Osteocyte (in vitro differentiated cells): ENCODE measurements at regions not wholly inside any gene's neighbourhood (a gene's known extent, or its start where the extent isn't known, plus 50 kb on each side); places are given as distances from the start of the nearest gene placed in this dataset.

Experiments
- DNase-seq: peaks from one replicate; pipeline ENCODE4 v3.0.0; 2021; ENCODE audit warnings: mixed read lengths; ENCODE audit not compliant: unreplicated experiment; ENCODE audit errors: extremely low spot score
- H3K27ac Mint-ChIP-seq: one replicate; pipeline ENCODE4 v1.8.0; 2021; ENCODE audit warnings: mild to moderate bottlenecking, mixed read lengths; ENCODE audit not compliant: unreplicated experiment
- H3K27me3 Mint-ChIP-seq: one replicate; pipeline ENCODE4 v1.8.0; 2021; ENCODE audit warnings: mixed read lengths; ENCODE audit not compliant: unreplicated experiment
- H3K36me3 Mint-ChIP-seq: one replicate; pipeline ENCODE4 v1.8.0; 2021; ENCODE audit warnings: mixed read lengths; ENCODE audit not compliant: unreplicated experiment
- H3K4me1 Mint-ChIP-seq: one replicate; pipeline ENCODE4 v1.8.0; 2021; ENCODE audit warnings: mixed read lengths; ENCODE audit not compliant: unreplicated experiment
- H3K4me3 Mint-ChIP-seq: one replicate; pipeline ENCODE4 v1.8.0; 2021; ENCODE audit warnings: mild to moderate bottlenecking, moderate library complexity, mixed read lengths; ENCODE audit not compliant: unreplicated experiment
- H3K9me3 Mint-ChIP-seq: one replicate; pipeline ENCODE4 v1.8.0; 2021; ENCODE audit warnings: mixed read lengths; ENCODE audit not compliant: unreplicated experiment
- TF ChIP-seq, protein P1 (sequence below): fragments of 200-600 bp; sonication (generic); IDR thresholded peaks from 2 replicates; pipeline ENCODE4 v1.5.0; 2021; ENCODE audit warnings: antibody characterized with exemption, mild to moderate bottlenecking, moderate library complexity

DNA sequence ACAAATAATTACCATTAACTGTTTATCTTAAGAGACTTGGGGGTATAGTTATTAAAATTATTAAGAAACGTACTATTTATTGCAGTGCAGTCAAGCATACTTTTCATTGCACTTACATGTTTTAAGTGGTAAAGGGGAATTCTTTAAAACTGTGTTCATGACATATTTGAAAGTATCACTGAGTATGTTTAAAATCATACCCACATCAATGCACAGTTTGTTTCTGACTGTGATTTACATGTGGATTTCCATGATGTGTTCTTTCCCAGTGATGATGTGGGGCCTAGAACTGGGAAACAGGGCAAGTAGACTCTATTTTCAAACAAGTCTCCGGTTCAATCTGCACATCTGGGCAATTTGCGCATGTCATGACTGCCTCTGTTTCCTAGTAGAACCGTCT lies 340.5 kb upstream of the OBI1 start:
- no peaks in the 10 kb centered on the region for H3K4me1 Mint-ChIP-seq
- no peak for DNase-seq
- H3K27me3 Mint-ChIP-seq, result no peaks in the 10 kb centered on the region
- H3K36me3 Mint-ChIP-seq, result no peaks in the 10 kb centered on the region
- TF ChIP-seq, protein P1, sequence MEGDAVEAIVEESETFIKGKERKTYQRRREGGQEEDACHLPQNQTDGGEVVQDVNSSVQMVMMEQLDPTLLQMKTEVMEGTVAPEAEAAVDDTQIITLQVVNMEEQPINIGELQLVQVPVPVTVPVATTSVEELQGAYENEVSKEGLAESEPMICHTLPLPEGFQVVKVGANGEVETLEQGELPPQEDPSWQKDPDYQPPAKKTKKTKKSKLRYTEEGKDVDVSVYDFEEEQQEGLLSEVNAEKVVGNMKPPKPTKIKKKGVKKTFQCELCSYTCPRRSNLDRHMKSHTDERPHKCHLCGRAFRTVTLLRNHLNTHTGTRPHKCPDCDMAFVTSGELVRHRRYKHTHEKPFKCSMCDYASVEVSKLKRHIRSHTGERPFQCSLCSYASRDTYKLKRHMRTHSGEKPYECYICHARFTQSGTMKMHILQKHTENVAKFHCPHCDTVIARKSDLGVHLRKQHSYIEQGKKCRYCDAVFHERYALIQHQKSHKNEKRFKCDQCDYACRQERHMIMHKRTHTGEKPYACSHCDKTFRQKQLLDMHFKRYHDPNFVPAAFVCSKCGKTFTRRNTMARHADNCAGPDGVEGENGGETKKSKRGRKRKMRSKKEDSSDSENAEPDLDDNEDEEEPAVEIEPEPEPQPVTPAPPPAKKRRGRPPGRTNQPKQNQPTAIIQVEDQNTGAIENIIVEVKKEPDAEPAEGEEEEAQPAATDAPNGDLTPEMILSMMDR, result no peak
- H3K27ac Mint-ChIP-seq, result no peak overlapping the region
- H3K9me3 Mint-ChIP-seq, result no peaks in the 10 kb centered on the region
- H3K4me3 Mint-ChIP-seq, result no peak overlapping the region

DNA sequence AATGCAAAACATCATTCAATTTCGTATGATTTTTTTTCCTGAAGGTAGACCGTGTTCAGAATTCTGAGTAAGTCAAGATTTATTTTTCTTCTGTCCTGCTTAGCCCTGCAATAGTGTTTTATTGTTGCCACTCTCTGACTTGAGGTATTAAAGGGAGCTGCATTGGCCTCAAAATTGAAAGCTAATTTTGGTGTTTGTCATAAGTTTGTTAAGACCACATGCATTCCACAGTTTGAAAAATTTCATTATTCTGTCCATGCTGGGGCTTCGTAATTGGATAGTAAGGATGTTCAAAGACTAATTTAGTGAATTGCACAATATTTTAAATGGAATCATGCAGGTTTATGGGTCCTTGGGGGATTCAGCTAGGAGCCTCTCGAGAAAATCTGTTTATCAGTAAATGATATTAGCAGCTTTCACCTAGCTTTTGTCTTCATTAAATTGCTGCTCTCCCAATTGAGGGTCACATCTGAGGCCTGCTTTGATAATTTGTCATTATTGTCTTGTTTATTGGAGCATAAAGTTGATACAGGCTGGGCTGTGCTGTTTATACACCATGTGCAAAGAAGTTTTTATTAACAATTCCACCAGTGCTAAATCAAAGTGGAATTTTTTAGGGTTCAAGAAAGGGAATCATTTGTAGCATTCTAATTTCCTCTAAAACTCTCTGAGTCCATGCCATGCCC lies 339.8 kb upstream of the OBI1 start:
- TF ChIP-seq, protein P1, result no peak
- DNase-seq, result no peak
- Mint-ChIP-seq H3K36me3 (no peaks in the 10 kb centered on the region), H3K4me3 (no peak overlapping the region), H3K9me3 (no peaks in the 10 kb centered on the region), H3K27me3 (no peaks in the 10 kb centered on the region), H3K27ac (no peak overlapping the region), H3K4me1 (no peaks in the 10 kb centered on the region)

DNA sequence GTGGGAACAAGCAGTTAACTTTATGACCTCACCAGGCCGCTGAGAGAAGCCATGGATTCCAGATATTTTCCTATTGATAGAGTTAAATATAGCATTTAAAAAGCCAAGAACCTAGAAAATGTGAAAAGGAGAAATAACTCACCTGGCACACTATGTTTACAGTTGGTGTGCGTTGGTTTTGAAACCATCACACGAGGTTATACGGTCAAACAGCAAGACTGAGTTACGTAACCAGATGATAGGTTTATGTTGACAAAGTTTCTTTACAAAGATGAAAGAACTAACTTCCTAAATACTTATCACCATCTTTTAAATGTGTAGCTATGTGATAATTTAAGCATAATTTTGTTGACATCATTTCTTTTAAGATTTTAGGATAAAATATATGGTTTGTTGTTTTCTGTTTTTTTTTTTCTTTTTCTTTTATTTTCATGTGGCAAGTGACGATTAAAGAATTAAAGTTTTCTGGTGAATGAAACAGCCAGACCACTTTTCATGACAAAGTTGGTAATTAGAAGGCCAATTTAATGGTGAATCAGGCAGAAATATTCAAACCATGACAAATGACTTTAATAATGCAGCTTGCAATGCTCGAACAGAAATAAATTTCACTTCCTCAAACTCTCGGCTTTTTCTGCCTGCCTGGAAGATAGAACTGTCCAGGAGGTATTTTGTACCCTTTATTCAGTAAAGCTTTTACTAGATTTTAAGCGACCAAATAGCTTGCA lies 339.1 kb upstream of the OBI1 start:
- Mint-ChIP-seq H3K9me3 (no peaks in the 10 kb centered on the region), H3K27ac (no peak overlapping the region), H3K4me1 (no peaks in the 10 kb centered on the region), H3K36me3 (no peaks in the 10 kb centered on the region), H3K4me3 (no peak overlapping the region), H3K27me3 (no peaks in the 10 kb centered on the region)
- no peak for DNase-seq
- TF ChIP-seq, protein P1, result no peak

DNA sequence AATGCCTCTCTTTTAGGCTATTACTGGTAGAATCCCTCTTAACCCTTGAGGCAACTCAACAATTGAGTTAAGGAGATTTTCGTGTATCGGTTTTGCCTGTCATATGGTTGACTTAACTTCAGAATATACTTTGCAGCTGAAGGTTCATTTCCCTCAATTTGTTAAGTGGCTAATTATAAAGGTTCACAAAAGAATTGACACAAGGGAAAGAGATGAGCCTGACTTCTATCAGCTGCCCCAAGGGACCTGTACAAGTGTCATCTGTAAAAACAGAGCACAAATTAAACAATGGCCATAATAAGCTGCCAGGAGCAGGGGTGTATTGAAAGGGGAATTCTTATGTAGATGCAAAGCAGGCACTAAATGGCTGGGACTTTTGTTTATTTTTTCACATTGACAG lies 334.8 kb upstream of the OBI1 start:
- H3K4me3 Mint-ChIP-seq, result no peak overlapping the region
- H3K9me3 Mint-ChIP-seq, result no peaks in the 10 kb centered on the region
- TF ChIP-seq, protein P1, result no peak
- DNase-seq, result no peak
- no peaks in the 10 kb centered on the region for H3K4me1 Mint-ChIP-seq
- no peaks in the 10 kb centered on the region for H3K36me3 Mint-ChIP-seq
- no peak overlapping the region for H3K27ac Mint-ChIP-seq
- no peaks in the 10 kb centered on the region for H3K27me3 Mint-ChIP-seq

DNA sequence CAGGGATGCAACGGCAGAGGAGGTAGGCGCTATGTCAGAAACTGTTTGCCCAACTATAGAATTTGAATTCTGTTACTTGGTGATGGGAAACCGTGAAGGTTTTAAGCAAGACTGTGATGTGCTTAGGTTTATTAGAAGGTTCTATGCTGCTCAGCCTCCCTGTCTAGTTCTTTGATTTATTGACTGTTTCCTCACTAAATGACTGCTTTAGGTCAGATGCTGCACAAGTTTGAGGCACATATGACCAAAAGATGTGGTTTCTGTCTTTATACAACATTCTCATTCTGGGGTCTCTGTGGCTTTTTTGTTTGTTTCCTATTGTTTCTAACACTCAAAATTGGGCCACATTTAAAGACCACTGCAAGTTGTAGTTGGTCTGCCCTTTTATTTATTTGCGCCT lies 323.0 kb upstream of the OBI1 start:
- TF ChIP-seq, protein P1, result no peak
- H3K9me3 Mint-ChIP-seq, result no peaks in the 10 kb centered on the region

More for the DNA sequence above, 323.0 kb upstream of the OBI1 start:
- Mint-ChIP-seq H3K4me1 (no peaks in the 10 kb centered on the region), H3K4me3 (no peak overlapping the region), H3K27ac (no peak overlapping the region), H3K36me3 (no peaks in the 10 kb centered on the region), H3K27me3 (peaks cover 12% of the 10 kb centered on the region)
- DNase-seq, result no peak
